ENCODE measurements at regions not wholly inside any gene's neighbourhood (a gene's known extent, or its start where the extent isn't known, plus 50 kb on each side); places are given as distances from the start of the nearest gene placed in this dataset.

GRCh38 chr4:160927311-160927710 lies 1236.5 kb downstream of the FSTL5 start:
- TF ChIP-seq CTCF (IDR thresholded peaks at IDR 0.05) (no peak), ZNF138 (CRISPR knock-in tag; conservative IDR thresholded peaks at IDR 0.05) (no peak), ATF6 (CRISPR knock-in tag; IDR thresholded peaks at IDR 0.05) (no peak)

Data from WTC11 (cell line).